CD14-positive monocyte (primary cell): ENCODE measurements at regions not wholly inside any gene's neighbourhood (a gene's known extent, or its start where the extent isn't known, plus 50 kb on each side); places are given as distances from the start of the nearest gene placed in this dataset.

Experiments used
- DNase-seq, 3 donors: peaks; one replicate each; pipeline ENCODE4 v3.0.0-alpha.2; 2011 to 2022
- H2AFZ ChIP-seq: 2 replicates; pipeline ENCODE4 v1.6.0; 2012; ENCODE audit warnings: mild to moderate bottlenecking, low read depth, low read length, inconsistent platforms; ENCODE audit not compliant: insufficient read depth, poor library complexity, severe bottlenecking
- H3K27ac ChIP-seq, 2 donors: 1 replicate in 1 of 2; 2 replicates in 1 of 2; pipeline ENCODE4 v1.5.1; 2012 to 2013; ENCODE audit warnings: low read length in 2 of 2, control low read depth in 1 of 2, inconsistent platforms in 1 of 2, low read depth in 1 of 2, mild to moderate bottlenecking in 1 of 2
- H3K27me3 ChIP-seq, 2 donors: one replicate each; pipeline versions ENCODE4 v1.6.0 to v1.6.1; 2011 to 2013; ENCODE audit warnings: low read length in 2 of 2; ENCODE audit not compliant: control insufficient read depth in 2 of 2, insufficient read depth in 2 of 2
- H3K36me3 ChIP-seq, 2 donors: replicated peaks in 1 of 2; 1 replicate in 1 of 2; 2 replicates in 1 of 2; pipeline versions ENCODE4 v1.5.1 to v1.6.1; 2012 to 2013; ENCODE audit warnings: low read length in 2 of 2, control low read depth in 1 of 2, inconsistent platforms in 1 of 2, mild to moderate bottlenecking in 1 of 2; ENCODE audit not compliant: insufficient read depth in 2 of 2, control insufficient read depth in 1 of 2
- H3K4me1 ChIP-seq, 2 donors: 1 replicate in 1 of 2; 2 replicates in 1 of 2; pipeline versions ENCODE4 v1.5.1 to v1.6.1; 2012 to 2013; ENCODE audit warnings: low read length in 2 of 2, control low read depth in 1 of 2, inconsistent platforms in 1 of 2, mild to moderate bottlenecking in 1 of 2, moderate library complexity in 1 of 2; ENCODE audit not compliant: insufficient read depth in 2 of 2, control insufficient read depth in 1 of 2
- H3K4me2 ChIP-seq: replicated peaks from 2 replicates; pipeline ENCODE3; 2012; ENCODE audit warnings: low read length, moderate library complexity, mild to moderate bottlenecking; ENCODE audit not compliant: poor library complexity, severe bottlenecking; ENCODE audit errors: extremely low read depth
- H3K4me3 ChIP-seq, 3 experiments: fragments of 200-600 bp in 1 of 3; sonication (generic) in 1 of 3; replicated peaks in 1 of 3; 1 replicate in 2 of 3; 2 replicates in 1 of 3; pipeline ENCODE4 v1.5.1; 2011 to 2013; ENCODE audit warnings: low read length in 3 of 3, mild to moderate bottlenecking in 3 of 3, control low read depth in 2 of 3, low read depth in 2 of 3, inconsistent platforms in 1 of 3, moderate library complexity in 1 of 3
- H3K79me2 ChIP-seq: 2 replicates; pipeline ENCODE4 v1.6.0; 2012; ENCODE audit warnings: mild to moderate bottlenecking, control low read depth, inconsistent platforms, low read length, moderate library complexity; ENCODE audit not compliant: insufficient read depth
- H3K9ac ChIP-seq: 2 replicates; pipeline ENCODE4 v1.6.0; 2017; ENCODE audit warnings: low read length, mild to moderate bottlenecking; ENCODE audit not compliant: insufficient read depth, poor library complexity, severe bottlenecking
- H3K9me3 ChIP-seq, 2 donors: replicated peaks in 1 of 2; 1 replicate in 1 of 2; 2 replicates in 1 of 2; pipeline versions ENCODE4 v1.5.1 to v1.6.1; 2012 to 2013; ENCODE audit warnings: low read length in 2 of 2, control low read depth in 1 of 2; ENCODE audit not compliant: control insufficient read depth in 1 of 2, insufficient read depth in 1 of 2
- H4K20me1 ChIP-seq: 2 replicates; pipeline ENCODE4 v1.6.0; 2012; ENCODE audit warnings: mild to moderate bottlenecking, low read length, control low read depth, moderate library complexity; ENCODE audit not compliant: insufficient read depth
- H3K27ac Mint-ChIP-seq, 7 donors: one replicate each; pipeline ENCODE4 v1.8.0; 2020; ENCODE audit warnings: mild to moderate bottlenecking in 7 of 7, mixed read lengths in 7 of 7, moderate library complexity in 6 of 7, inconsistent platforms in 2 of 7
- H3K27me3 Mint-ChIP-seq, 3 donors: one replicate each; pipeline ENCODE4 v1.8.0; 2021 to 2022; ENCODE audit warnings: low read depth in 3 of 3, mild to moderate bottlenecking in 3 of 3, mixed read lengths in 3 of 3, moderate library complexity in 3 of 3, inconsistent platforms in 1 of 3
- H3K36me3 Mint-ChIP-seq, 2 donors: one replicate each; pipeline ENCODE4 v1.8.0; 2020; ENCODE audit warnings: mixed read lengths in 2 of 2, inconsistent platforms in 1 of 2, mild to moderate bottlenecking in 1 of 2
- H3K4me1 Mint-ChIP-seq: one replicate; pipeline ENCODE4 v1.8.0; 2020; ENCODE audit warnings: mild to moderate bottlenecking, mixed read lengths
- H3K4me3 Mint-ChIP-seq, 2 donors: one replicate each; pipeline ENCODE4 v1.8.0; 2020; ENCODE audit warnings: mild to moderate bottlenecking in 2 of 2, mixed read lengths in 2 of 2, moderate library complexity in 1 of 2
- H3K9me3 Mint-ChIP-seq, 7 donors: one replicate each; pipeline ENCODE4 v1.8.0; 2020 to 2022; ENCODE audit warnings: mixed read lengths in 7 of 7, mild to moderate bottlenecking in 6 of 7, moderate library complexity in 6 of 7, inconsistent platforms in 2 of 7
- CTCF ChIP-seq: fragments of 200-600 bp; IDR thresholded peaks from one replicate; pipeline ENCODE4 v1.8.0; 2022; ENCODE audit warnings: antibody characterized with exemption, mild to moderate bottlenecking
- WGBS: methylation state at CpG from one replicate; pipeline ENCODE4 v1.1.5; 2013; ENCODE audit warnings: missing lambda C conversion rate; ENCODE audit not compliant: insufficient coverage; 5-methylcytosine and 5-hydroxymethylcytosine counted together
- intact Hi-C, 2 donors: fragments of 100-400 bp; cut with micrococcal nuclease; formaldehyde crosslinking; loops; one replicate each; pipeline versions ENCODE4 v1.15.0 to v1.15.1; 2023

GRCh38 chr9:135222881-135223760, 135.7 kb downstream of the OLFM1 start:
- Histone ChIP-seq H4K20me1 (no peaks in the 10 kb centered on the region), H3K4me2 (no peak overlapping the region), H3K9ac (no peak overlapping the region), H3K9me3 (peaks cover 12 to 16% of the 10 kb centered on the region in 2 donors), H3K4me1 (no peaks in the 10 kb centered on the region), H3K27ac (no peak overlapping the region), H2AFZ (no peak overlapping the region), H3K79me2 (no peaks in the 10 kb centered on the region), H3K27me3 (peaks cover 0 to 4% of the 10 kb centered on the region in 2 donors), H3K4me3 (no peak overlapping the region), H3K36me3 (no peaks in the 10 kb centered on the region)
- Mint-ChIP-seq H3K4me1 (no peaks in the 10 kb centered on the region), H3K27me3 (peaks cover 7 to 14% (median 8%) of the 10 kb centered on the region in 3 donors), H3K4me3 (no peak overlapping the region), H3K9me3 (peaks cover 0 to 2% (median 0%) of the 10 kb centered on the region in 7 donors), H3K36me3 (no peaks in the 10 kb centered on the region), H3K27ac (peak overlapping the region in 1 of 7 donors; percentile 22)
- TF ChIP-seq CTCF, result no peak
- intact Hi-C loops, result no loop called here
- no peak for DNase-seq
- 93% methylated on average over 19 of the region's 30 CpGs for WGBS

- no peak for DNase-seq
- Histone ChIP-seq H2AFZ (no peak overlapping the region), H3K79me2 (no peaks in the 10 kb centered on the region), H3K27ac (no peak overlapping the region), H3K27me3 (no peaks in the 10 kb centered on the region), H3K4me2 (no peak overlapping the region), H3K9ac (no peak overlapping the region), H3K4me3 (no peak overlapping the region), H4K20me1 (no peaks in the 10 kb centered on the region), H3K9me3 (peaks cover 12 to 16% of the 10 kb centered on the region in 2 donors), H3K4me1 (no peaks in the 10 kb centered on the region), H3K36me3 (no peaks in the 10 kb centered on the region)
- Mint-ChIP-seq H3K4me1 (no peaks in the 10 kb centered on the region), H3K27ac (no peak overlapping the region), H3K27me3 (peaks cover 2 to 7% (median 5%) of the 10 kb centered on the region in 3 donors), H3K36me3 (no peaks in the 10 kb centered on the region), H3K9me3 (peaks cover 0 to 2% (median 0%) of the 10 kb centered on the region in 7 donors), H3K4me3 (no peak overlapping the region)
- 85% methylated on average over 9 of the region's 11 CpGs for WGBS
- TF ChIP-seq CTCF, result no peak
- intact Hi-C loops, result no loop called here
Measured at GRCh38 chr9:135223831-135224230, 136.4 kb downstream of the OLFM1 start.
